HepG2 (cell line): ENCODE measurements at regions not wholly inside any gene's neighbourhood (a gene's known extent, or its start where the extent isn't known, plus 50 kb on each side); places are given as distances from the start of the nearest gene placed in this dataset.
A peak's percentile ranks its signal among the peaks of the same experiment; 100 is the strongest.

Experiments
- ATAC-seq: fragments of 200-7000 bp; cut with Tn5 transposase; 3 replicates; pipeline ENCODE4 v1.9.1; 2020; ENCODE audit warnings: mild to moderate bottlenecking, moderate library complexity
- BruUV-seq: library from RNA; stranded (reverse); fragments of 400-500 nt; replicated peaks from 2 replicates; lab custom pipeline; 2021; lab: Mats Ljungman, UMichigan
- CTCF ChIA-PET: fragments of 300-600 bp; formaldehyde crosslinking; extraction: SDS; loops from one replicate; lab custom pipeline; 2021; ENCODE audit warnings: low total read pairs, inconsistent platforms, low intra/inter-chr PET ratio; lab: Yijun Ruan, JAX
- POLR2A ChIA-PET: fragments of 350-600 bp; sonication (Branson Sonifier 250); formaldehyde crosslinking; loops from one replicate; lab custom pipeline; 2020; ENCODE audit warnings: antibody characterized with exemption, inconsistent platforms; lab: Yijun Ruan, JAX
- DNase-seq: peaks from one replicate; pipeline ENCODE4 v3.0.0-alpha.2; 2015; ENCODE audit warnings: low spot score
- FAIRE-seq: peaks from 3 replicates; lab custom pipeline; 2011; peaks lifted over from hg19 to GRCh38; lab: Jason Lieb, UNC
- H2AFZ ChIP-seq: one replicate; pipeline ENCODE4 v1.6.1; 2011; ENCODE audit warnings: low read length, inconsistent platforms
- H3K27ac ChIP-seq: fragments of 300-600 bp; 3 replicates; pipeline ENCODE4 v1.8.0; 2011; ENCODE audit warnings: mixed run types, mild to moderate bottlenecking, mixed read lengths, low read length, inconsistent platforms; ENCODE audit not compliant: insufficient read depth; ENCODE audit errors: extremely low read length
- H3K27me3 ChIP-seq, 2 experiments: fragments of 200-600 bp in 1 of 2; 2 replicates in 1 of 2; 3 replicates in 1 of 2; pipeline versions ENCODE4 v1.6.0 to v1.8.0; 2011; ENCODE audit warnings: low read length in 2 of 2, mild to moderate bottlenecking in 2 of 2, moderate library complexity in 2 of 2, inconsistent platforms in 1 of 2; ENCODE audit not compliant: insufficient read depth in 2 of 2, control insufficient read depth in 1 of 2
- H3K36me3 ChIP-seq, 2 experiments: fragments of 200-600 bp in 1 of 2; replicated peaks in 1 of 2; 2 replicates in 1 of 2; 3 replicates in 1 of 2; pipeline versions ENCODE4 v1.5.1 to v1.8.0; 2011; ENCODE audit warnings: low read length in 2 of 2, inconsistent platforms in 1 of 2; ENCODE audit not compliant: insufficient read depth in 2 of 2, control insufficient read depth in 1 of 2
- H3K4me1 ChIP-seq: 2 replicates; pipeline ENCODE4 v1.5.1; 2012; ENCODE audit warnings: low read length, inconsistent platforms; ENCODE audit not compliant: insufficient read depth
- H3K4me2 ChIP-seq: 2 replicates; pipeline ENCODE4 v1.6.0; 2011; ENCODE audit warnings: low read depth, low read length, inconsistent platforms
- H3K4me3 ChIP-seq, 3 experiments: fragments of 200-600 bp in 1 of 3; sonication (generic), shearing (Covaris generic) in 1 of 3; replicated peaks in 1 of 3; 2 replicates each; pipeline ENCODE4 v1.5.1; 2011 to 2016; ENCODE audit warnings: low read length in 3 of 3, inconsistent platforms in 2 of 3, low read depth in 2 of 3, mild to moderate bottlenecking in 2 of 3, control low read depth in 1 of 3, mixed read lengths in 1 of 3; ENCODE audit not compliant: insufficient read depth in 1 of 3
- H3K79me2 ChIP-seq: one replicate; pipeline ENCODE4 v1.6.1; 2011; ENCODE audit warnings: low read length, inconsistent platforms; ENCODE audit not compliant: insufficient read depth
- H3K9ac ChIP-seq: 2 replicates; pipeline ENCODE4 v1.6.0; 2011; ENCODE audit warnings: mild to moderate bottlenecking, low read depth, low read length, inconsistent platforms; ENCODE audit not compliant: insufficient read depth
- H3K9me3 ChIP-seq: 2 replicates; pipeline ENCODE4 v1.5.1; 2012; ENCODE audit warnings: mild to moderate bottlenecking, low read length
- H4K20me1 ChIP-seq: 2 replicates; pipeline ENCODE4 v1.6.0; 2011; ENCODE audit warnings: inconsistent platforms, mild to moderate bottlenecking, low read length, moderate library complexity; ENCODE audit not compliant: insufficient read depth
- BRCA1 ChIP-seq: sonication (generic); formaldehyde crosslinking; IDR thresholded peaks from 2 replicates; pipeline ENCODE4 v1.4.0; 2020; ENCODE audit warnings: missing genetic modification reagents
- GLI4 ChIP-seq: sonication (generic); formaldehyde crosslinking; IDR thresholded peaks from 2 replicates; pipeline ENCODE4 v1.5.1; 2020; ENCODE audit warnings: missing genetic modification reagents, mild to moderate bottlenecking, moderate library complexity, borderline replicate concordance
- HMG20B ChIP-seq: conservative IDR thresholded peaks from 2 replicates; pipeline ENCODE4 v1.6.1; 2016; ENCODE audit warnings: missing genetic modification reagents, missing compliant biosample characterization
- NCOA5 ChIP-seq: sonication (generic); formaldehyde crosslinking; IDR thresholded peaks from 2 replicates; pipeline ENCODE4 v1.4.0; 2020; ENCODE audit warnings: missing genetic modification reagents
- REST ChIP-seq, 2 experiments: IDR thresholded peaks; 2 replicates each; pipeline ENCODE4 v1.6.1; 2011 to 2012; ENCODE audit warnings: low read length in 2 of 2, borderline replicate concordance in 1 of 2, low read depth in 1 of 2, mild to moderate bottlenecking in 1 of 2, moderate library complexity in 1 of 2
- ZBTB7A ChIP-seq: sonication (generic); formaldehyde crosslinking; IDR thresholded peaks from 2 replicates; pipeline ENCODE4 v1.8.0; 2022; ENCODE audit warnings: mild to moderate bottlenecking, missing genetic modification reagents
- ZNF264 ChIP-seq: sonication (generic); formaldehyde crosslinking; IDR thresholded peaks from 2 replicates; pipeline ENCODE4 v1.4.0; 2020; ENCODE audit warnings: missing genetic modification reagents
- ZNF276 ChIP-seq: sonication (generic); formaldehyde crosslinking; IDR thresholded peaks from 2 replicates; pipeline ENCODE4 v1.4.0; 2020; ENCODE audit warnings: mild to moderate bottlenecking, low read depth, missing genetic modification reagents
- ZNF333 ChIP-seq: sonication (generic); formaldehyde crosslinking; IDR thresholded peaks from 2 replicates; pipeline ENCODE4 v1.4.0; 2020; ENCODE audit warnings: mild to moderate bottlenecking, missing genetic modification reagents, borderline replicate concordance
- ZNF784 ChIP-seq: sonication (generic); formaldehyde crosslinking; IDR thresholded peaks from 2 replicates; pipeline ENCODE4 v1.5.1; 2020; ENCODE audit warnings: missing genetic modification reagents, mild to moderate bottlenecking, borderline replicate concordance
- ZSCAN9 ChIP-seq: IDR thresholded peaks from 2 replicates; pipeline ENCODE4 v1.6.1; 2016; ENCODE audit warnings: borderline replicate concordance
- WGBS: methylation state at CpG from one replicate; pipeline ENCODE4 v1.1.6; 2017; ENCODE audit warnings: low lambda C conversion rate; 5-methylcytosine and 5-hydroxymethylcytosine counted together
- in situ Hi-C: cut with HindIII; loops from 2 replicates; pipeline ENCODE4 v1.10.0; 2017; ENCODE audit warnings: low pct_unique_long_range_greater_than_20kb; ENCODE audit not compliant: extremely low pct_ligation_motif_present
- intact Hi-C: fragments of 100-400 bp; cut with micrococcal nuclease; formaldehyde crosslinking; loops from one replicate; pipeline ENCODE4 v1.10.0; 2022; ENCODE audit not compliant: unreplicated experiment

- no peak for TF ChIP-seq ZNF276
- TF ChIP-seq ZBTB7A (CRISPR knock-in tag), result no peak
- no peak for TF ChIP-seq ZNF264 (CRISPR knock-in tag)
Observed at GRCh38 chr5:162837155-162837554, 600.2 kb upstream of the CCNG1 start (continued).

- intact Hi-C loops, result no loop called here
- Histone ChIP-seq H3K4me1 (no peaks in the 10 kb centered on the region), H3K9me3 (peaks cover 86% of the 10 kb centered on the region), H3K4me3 (no peak overlapping the region), H2AFZ (no peak overlapping the region), H4K20me1 (no peaks in the 10 kb centered on the region), H3K79me2 (no peaks in the 10 kb centered on the region), H3K9ac (no peak overlapping the region), H3K36me3 (no peaks in the 10 kb centered on the region), H3K27me3 (no peaks in the 10 kb centered on the region), H3K27ac (no peak overlapping the region), H3K4me2 (no peak overlapping the region)
- in situ Hi-C loops, result no loop called here
- ATAC-seq (no peak), DNase-seq (no peak), FAIRE-seq (no peak)
- no peak for TF ChIP-seq HMG20B
- no peak for TF ChIP-seq ZNF784 (CRISPR knock-in tag)
- TF ChIP-seq ZNF333 (CRISPR knock-in tag), result no peak
- TF ChIP-seq BRCA1 (CRISPR knock-in tag), result no peak
- TF ChIP-seq REST (IDR thresholded peaks at IDR 0.05; ENCODE audit: borderline replicate concordance in 1 of 2, low read depth in 1 of 2, low read length in 2 of 2), result peak in 1 of 2 experiments; percentile 63; a peak in 1 of 4 replicates
- TF ChIP-seq NCOA5 (CRISPR knock-in tag), result no peak
- TF ChIP-seq ZSCAN9 (CRISPR knock-in tag), result no peak
- TF ChIP-seq GLI4 (CRISPR knock-in tag), result no peak
- no TSS peak for BruUV-seq
- POLR2A ChIA-PET, result no interaction called here
- WGBS, result 6% methylated on average over 2 of the region's 2 CpGs
- CTCF ChIA-PET, result no interaction called here
Observed at GRCh38 chr5:162842727-162843126, 594.7 kb upstream of the CCNG1 start.
